GM18508 (cell line): ENCODE measurements at regions not wholly inside any gene's neighbourhood (a gene's known extent, or its start where the extent isn't known, plus 50 kb on each side); places are given as distances from the start of the nearest gene placed in this dataset.
"Not testable (repeated sequence)": the region's sequence is repeated elsewhere in the genome, so short reads cannot be mapped to it uniquely, and the experiment has no call there.

Experiments used
- ATAC-seq: cut with Tn5 transposase; IDR thresholded peaks from one replicate; pipeline ENCODE4 v1.9.1; 2021; ENCODE audit warnings: moderate number of reproducible peaks; ENCODE audit not compliant: insufficient read depth, unreplicated experiment

GRCh38 chr12:16893426-16893825 lies 287.5 kb upstream of the LMO3 start:
- no peak for ATAC-seq

GRCh38 chr12:16891673-16892072 lies 285.7 kb upstream of the LMO3 start:
- no peak for ATAC-seq

GRCh38 chr12:16884819-16885218 lies 278.9 kb upstream of the LMO3 start:
- no peak for ATAC-seq

- peak; percentile 95 for ATAC-seq
These were observed 278.1 kb upstream of the LMO3 start for GRCh38 chr12:16884056-16884455.

- no peak for ATAC-seq
These were observed 276.1 kb upstream of the LMO3 start for GRCh38 chr12:16881986-16882570.

GRCh38 chr12:16880864-16881285 lies 274.9 kb upstream of the LMO3 start:
- no peak for ATAC-seq

GRCh38 chr12:16870845-16871244 lies 264.9 kb upstream of the LMO3 start:
- no peak for ATAC-seq

GRCh38 chr12:16863742-16864141 lies 257.8 kb upstream of the LMO3 start:
- ATAC-seq = no peak

- ATAC-seq = peak; percentile 95
These were observed 251.5 kb upstream of the LMO3 start for GRCh38 chr12:16857456-16857923.

GRCh38 chr12:16854465-16854864 lies 248.5 kb upstream of the LMO3 start:
- ATAC-seq = no peak

GRCh38 chr12:16849473-16849872 lies 243.5 kb upstream of the LMO3 start:
- no peak for ATAC-seq

GRCh38 chr12:16844875-16845274 lies 238.9 kb upstream of the LMO3 start:
- ATAC-seq = no peak

- ATAC-seq = peak; percentile 89
These were observed 227.5 kb upstream of the LMO3 start for GRCh38 chr12:16833376-16834015.

- ATAC-seq = no peak
These were observed 222.9 kb upstream of the LMO3 start for GRCh38 chr12:16828891-16829290.

- no peak for ATAC-seq
These were observed 201.8 kb upstream of the LMO3 start for GRCh38 chr12:16807731-16808130.

GRCh38 chr12:16796168-16796567 lies 190.2 kb upstream of the LMO3 start:
- no peak for ATAC-seq

- ATAC-seq = peak; percentile 84
These were observed 183.3 kb upstream of the LMO3 start for GRCh38 chr12:16789204-16789790.

- ATAC-seq = no peak
These were observed 182.7 kb upstream of the LMO3 start for GRCh38 chr12:16788506-16789203.

GRCh38 chr12:16785953-16786352 lies 180.0 kb upstream of the LMO3 start:
- no peak for ATAC-seq

GRCh38 chr12:16785524-16785923 lies 179.6 kb upstream of the LMO3 start:
- no peak for ATAC-seq

GRCh38 chr12:16769129-16769528 lies 163.2 kb upstream of the LMO3 start:
- ATAC-seq = not testable (repeated sequence)
